H1 (cell line): ENCODE measurements at regions not wholly inside any gene's neighbourhood (a gene's known extent, or its start where the extent isn't known, plus 50 kb on each side); places are given as distances from the start of the nearest gene placed in this dataset.

Source experiments
- CTCF ChIA-PET: fragments of 300-600 bp; sonication (Branson Sonifier 250); formaldehyde crosslinking; loops from one replicate; lab custom pipeline; 2021; ENCODE audit not compliant: partially characterized antibody; lab: Charles Lee
- POLR2A ChIA-PET: fragments of 300-600 bp; sonication (Branson Sonifier 250); formaldehyde crosslinking; loops from one replicate; lab custom pipeline; 2021; ENCODE audit warnings: inconsistent platforms; ENCODE audit not compliant: partially characterized antibody; lab: Charles Lee
- DNase-seq, 2 experiments: peaks; one replicate each; pipeline versions ENCODE4 v3.0.0 to v3.0.0-alpha.2; 2010 to 2022; ENCODE audit warnings: low spot score in 2 of 2, low read depth in 1 of 2, mixed read lengths in 1 of 2
- FAIRE-seq: peaks from 2 replicates; lab custom pipeline; 2011; peaks lifted over from hg19 to GRCh38; lab: Jason Lieb, UNC
- H2AFZ ChIP-seq: 2 replicates; pipeline ENCODE4 v1.8.1; 2012; ENCODE audit warnings: low read length, inconsistent platforms
- H2AK5ac ChIP-seq: 2 replicates; pipeline ENCODE4 v1.6.1; 2013; ENCODE audit warnings: low read depth, low read length
- H2BK120ac ChIP-seq: replicated peaks from 2 replicates; pipeline ENCODE3; 2013; ENCODE audit warnings: low read depth, low read length, inconsistent platforms
- H2BK12ac ChIP-seq: 2 replicates; pipeline ENCODE4 v1.6.1; 2013; ENCODE audit warnings: low read depth, low read length
- H2BK15ac ChIP-seq: 2 replicates; pipeline ENCODE4 v1.6.1; 2013; ENCODE audit warnings: low read length
- H2BK20ac ChIP-seq: 2 replicates; pipeline ENCODE4 v1.6.1; 2013; ENCODE audit warnings: low read length
- H2BK5ac ChIP-seq: 2 replicates; pipeline ENCODE4 v1.6.1; 2013; ENCODE audit warnings: low read depth, low read length
- H3K14ac ChIP-seq: 2 replicates; pipeline ENCODE4 v1.6.1; 2013; ENCODE audit warnings: inconsistent platforms; ENCODE audit not compliant: insufficient read length
- H3K18ac ChIP-seq: 2 replicates; pipeline ENCODE4 v1.6.1; 2013; ENCODE audit warnings: low read length; ENCODE audit errors: extremely low read depth
- H3K23ac ChIP-seq: 2 replicates; pipeline ENCODE4 v1.6.1; 2013; ENCODE audit warnings: inconsistent platforms; ENCODE audit not compliant: insufficient read length
- H3K23me2 ChIP-seq: 2 replicates; pipeline ENCODE4 v1.6.1; 2013; ENCODE audit warnings: low read depth, low read length
- H3K27ac ChIP-seq: 2 replicates; pipeline ENCODE4 v1.6.1; 2011; ENCODE audit warnings: low read depth, low read length, inconsistent platforms
- H3K27me3 ChIP-seq, 4 experiments: replicated peaks in 1 of 4; 1 replicate in 1 of 4; 2 replicates in 3 of 4; pipeline versions ENCODE4 v1.6.1 to v1.8.1; 2011 to 2013; ENCODE audit warnings: low read length in 3 of 4, mild to moderate bottlenecking in 3 of 4, inconsistent platforms in 2 of 4, mixed read lengths in 2 of 4, moderate library complexity in 1 of 4; ENCODE audit not compliant: control insufficient read depth in 3 of 4, insufficient read depth in 3 of 4; ENCODE audit errors: extremely low read depth in 1 of 4
- H3K36me3 ChIP-seq, 4 experiments: 2 replicates each; pipeline versions ENCODE4 v1.6.1 to v1.8.1; 2011 to 2013; ENCODE audit warnings: mild to moderate bottlenecking in 4 of 4, low read length in 3 of 4, moderate library complexity in 2 of 4, control low read depth in 1 of 4, inconsistent platforms in 1 of 4; ENCODE audit not compliant: insufficient read depth in 4 of 4, control insufficient read depth in 2 of 4
- H3K4ac ChIP-seq: replicated peaks from 2 replicates; pipeline ENCODE3; 2013; ENCODE audit warnings: low read length, low read depth, mixed read lengths, inconsistent platforms; ENCODE audit not compliant: insufficient read length
- H3K4me1 ChIP-seq, 4 experiments: replicated peaks in 1 of 4; 1 replicate in 1 of 4; 2 replicates in 3 of 4; pipeline versions ENCODE4 v1.6.1 to v1.8.1; 2011 to 2013; ENCODE audit warnings: low read length in 3 of 4, inconsistent platforms in 2 of 4, mixed read lengths in 1 of 4; ENCODE audit not compliant: insufficient read depth in 4 of 4, control insufficient read depth in 3 of 4
- H3K4me2 ChIP-seq, 2 experiments: 2 replicates each; pipeline versions ENCODE4 v1.6.1 to v1.8.1; 2011 to 2013; ENCODE audit warnings: low read depth in 2 of 2, low read length in 2 of 2, control low read depth in 1 of 2, inconsistent platforms in 1 of 2, mild to moderate bottlenecking in 1 of 2; ENCODE audit not compliant: insufficient read depth in 1 of 2
- H3K4me3 ChIP-seq, 4 experiments: fragments of 200-600, 300-600 bp in 1 of 4; sonication (generic), shearing (Covaris generic), sonication (Bioruptor Twin) in 1 of 4; 2 replicates each; pipeline versions ENCODE4 v1.5.1 to v1.8.1; 2011 to 2016; ENCODE audit warnings: low read length in 4 of 4, low read depth in 3 of 4, control low read depth in 2 of 4, inconsistent platforms in 2 of 4, mild to moderate bottlenecking in 2 of 4, mixed read lengths in 1 of 4, moderate library complexity in 1 of 4; ENCODE audit not compliant: insufficient read depth in 2 of 4; ENCODE audit errors: extremely low read depth in 1 of 4
- H3K56ac ChIP-seq: replicated peaks from 2 replicates; pipeline ENCODE3; 2013; ENCODE audit warnings: low read depth, mild to moderate bottlenecking, mixed read lengths, low read length, inconsistent platforms; ENCODE audit not compliant: insufficient read length
- H3K79me1 ChIP-seq: 2 replicates; pipeline ENCODE4 v1.6.1; 2013; ENCODE audit warnings: low read depth, low read length, control low read depth
- H3K79me2 ChIP-seq, 2 experiments: 2 replicates each; pipeline versions ENCODE4 v1.6.1 to v1.8.1; 2012 to 2013; ENCODE audit warnings: low read length in 2 of 2, mild to moderate bottlenecking in 2 of 2, inconsistent platforms in 1 of 2; ENCODE audit not compliant: insufficient read depth in 2 of 2, control insufficient read depth in 1 of 2
- H3K9ac ChIP-seq, 4 experiments: replicated peaks in 1 of 4; 1 replicate in 1 of 4; 2 replicates in 3 of 4; pipeline versions ENCODE4 v1.6.1 to v1.8.1; 2011 to 2013; ENCODE audit warnings: low read depth in 3 of 4, low read length in 3 of 4, control low read depth in 2 of 4, mild to moderate bottlenecking in 2 of 4, moderate library complexity in 2 of 4, inconsistent platforms in 1 of 4; ENCODE audit errors: extremely low read depth in 1 of 4
- H3K9me3 ChIP-seq, 2 experiments: 2 replicates each; pipeline versions ENCODE4 v1.6.1 to v1.8.1; 2012 to 2013; ENCODE audit warnings: mild to moderate bottlenecking in 2 of 2, moderate library complexity in 2 of 2, control low read depth in 1 of 2, inconsistent platforms in 1 of 2, low read depth in 1 of 2, low read length in 1 of 2, mixed read lengths in 1 of 2; ENCODE audit not compliant: insufficient read depth in 2 of 2
- H4K20me1 ChIP-seq, 2 experiments: replicated peaks in 1 of 2; 2 replicates each; pipeline versions ENCODE3 to v1.8.1; 2011 to 2013; ENCODE audit warnings: inconsistent platforms in 2 of 2, low read length in 2 of 2, mild to moderate bottlenecking in 1 of 2; ENCODE audit not compliant: insufficient read depth in 2 of 2, control insufficient read depth in 1 of 2
- H4K5ac ChIP-seq: 2 replicates; pipeline ENCODE4 v1.6.1; 2013; ENCODE audit warnings: low read length, low read depth, mixed read lengths, inconsistent platforms; ENCODE audit not compliant: insufficient read length
- H4K8ac ChIP-seq: 2 replicates; pipeline ENCODE4 v1.8.0; 2013; ENCODE audit warnings: mild to moderate bottlenecking, moderate library complexity, low read length, inconsistent platforms; ENCODE audit not compliant: insufficient read depth; ENCODE audit errors: extremely low read depth
- H4K91ac ChIP-seq: replicated peaks from 2 replicates; pipeline ENCODE3; 2013; ENCODE audit warnings: low read length, mixed read lengths, inconsistent platforms; ENCODE audit not compliant: insufficient read length
- CBX5 ChIP-seq: fragments of 300-800, 300-1000 bp; sonication (generic); IDR thresholded peaks from 2 replicates; pipeline ENCODE4 v1.7.1; 2016; ENCODE audit warnings: antibody characterized with exemption, low read length, low read depth
- CTBP2 ChIP-seq: IDR thresholded peaks from 2 replicates; pipeline ENCODE4 v1.7.0; 2011; ENCODE audit warnings: borderline replicate concordance, mild to moderate bottlenecking, moderate library complexity, mixed read lengths, low read length; ENCODE audit not compliant: insufficient read depth, insufficient read length
- GABPA ChIP-seq: IDR thresholded peaks from 2 replicates; pipeline ENCODE4 v1.6.1; 2011; ENCODE audit warnings: mild to moderate bottlenecking, low read length, moderate library complexity, borderline replicate concordance; ENCODE audit not compliant: insufficient read depth
- GTF2F1 ChIP-seq: IDR thresholded peaks from 2 replicates; pipeline ENCODE4 v1.6.1; 2012; ENCODE audit warnings: low read depth, low read length, improper control_type of control experiment, borderline replicate concordance
- HDAC2 ChIP-seq, 2 experiments: fragments of 300-600 bp in 1 of 2; sonication (generic) in 1 of 2; IDR thresholded peaks; 2 replicates each; pipeline ENCODE4 v1.6.1; 2011 to 2012; ENCODE audit warnings: low read depth in 2 of 2, low read length in 2 of 2, mild to moderate bottlenecking in 2 of 2, moderate library complexity in 2 of 2, borderline replicate concordance in 1 of 2, inconsistent platforms in 1 of 2
- KDM5A ChIP-seq: fragments of 200-600 bp; IDR thresholded peaks from 2 replicates; pipeline ENCODE4 v1.7.1; 2012; ENCODE audit warnings: mild to moderate bottlenecking, low read length, inconsistent platforms, mixed read lengths
- MAX ChIP-seq: IDR thresholded peaks from 2 replicates; pipeline ENCODE4 v1.6.1; 2012; ENCODE audit warnings: inconsistent platforms
- POU5F1 ChIP-seq: IDR thresholded peaks from 2 replicates; pipeline ENCODE4 v1.6.1; 2011; ENCODE audit warnings: low read depth, mild to moderate bottlenecking, low read length, moderate library complexity
- RXRA ChIP-seq: IDR thresholded peaks from 2 replicates; pipeline ENCODE4 v1.6.1; 2011; ENCODE audit warnings: low read depth, mild to moderate bottlenecking, low read length, moderate library complexity; ENCODE audit not compliant: insufficient read depth
- SIRT6 ChIP-seq: IDR thresholded peaks from one replicate; pipeline ENCODE4 v1.7.1; 2012; ENCODE audit warnings: low read length, inconsistent platforms
- SIX5 ChIP-seq: IDR thresholded peaks from 2 replicates; pipeline ENCODE4 v1.6.1; 2011; ENCODE audit warnings: mild to moderate bottlenecking, low read depth, low read length
- SRF ChIP-seq: IDR thresholded peaks from 2 replicates; pipeline ENCODE4 v1.6.1; 2011; ENCODE audit warnings: mild to moderate bottlenecking, low read depth, low read length, moderate library complexity
- TAF1 ChIP-seq: IDR thresholded peaks from 2 replicates; pipeline ENCODE4 v1.6.1; 2011; ENCODE audit warnings: mild to moderate bottlenecking, low read depth, low read length
- TAF7 ChIP-seq: optimal IDR thresholded peaks from 2 replicates; pipeline ENCODE3; 2011; ENCODE audit warnings: low read depth, mild to moderate bottlenecking, inconsistent platforms, low read length, moderate library complexity, borderline replicate concordance
- ZNF274 ChIP-seq: IDR thresholded peaks from 2 replicates; pipeline ENCODE4 v1.7.0; 2012; ENCODE audit warnings: low read length, borderline replicate concordance; ENCODE audit errors: extremely low read depth
- WGBS, 2 experiments: shearing (Covaris generic) in 1 of 2; methylation state at CpG; one replicate each; pipeline versions ENCODE4 v1.1.6 to v1.1.7; 2013 to 2015; ENCODE audit warnings: low lambda C conversion rate in 2 of 2, mixed read lengths in 2 of 2, inconsistent platforms in 1 of 2, low coverage in 1 of 2, missing lambda C conversion rate in 1 of 2; ENCODE audit not compliant: insufficient replicate concordance in 2 of 2, insufficient coverage in 1 of 2, insufficient read length in 1 of 2; ENCODE audit errors: extremely low coverage in 1 of 2, missing lambda C conversion rate in 1 of 2; 5-methylcytosine and 5-hydroxymethylcytosine counted together

- POLR2A ChIA-PET, result no interaction called here
- FAIRE-seq (no peak), DNase-seq (no peak)
- H3K18ac ChIP-seq, result no peak overlapping the region
- no peak overlapping the region for H3K27ac ChIP-seq
- no peak overlapping the region for H3K56ac ChIP-seq
- H2BK5ac ChIP-seq, result no peak overlapping the region
- H3K4me1 ChIP-seq, result no peaks in the 10 kb centered on the region
- H4K5ac ChIP-seq, result no peak overlapping the region
- no peak overlapping the region for H2BK20ac ChIP-seq
- no peak overlapping the region for H3K23ac ChIP-seq
- H4K20me1 ChIP-seq, result no peaks in the 10 kb centered on the region
- H2AFZ ChIP-seq, result no peak overlapping the region
- no peak overlapping the region for H2BK15ac ChIP-seq
- CTCF ChIA-PET, result interaction anchor here (1.4 kb wide), 2 partner anchors 63 to 162 kb away, joined by 3 read pairs; no protein-coding TSS in a partner anchor
- H2BK12ac ChIP-seq, result no peak overlapping the region
- no peaks in the 10 kb centered on the region for H3K79me1 ChIP-seq
- H3K36me3 ChIP-seq, result no peaks in the 10 kb centered on the region
- H3K4me3 ChIP-seq, result no peak overlapping the region
- H3K27me3 ChIP-seq, result no peaks in the 10 kb centered on the region
- WGBS, 2 experiments, result 100% methylated on average over 1 of the region's 1 CpG; no CpG with 5 or more reads in 1 of the 2 experiments
- no peak overlapping the region for H2AK5ac ChIP-seq
- no peak overlapping the region for H3K4ac ChIP-seq
- no peak overlapping the region for H4K8ac ChIP-seq
- no peak overlapping the region for H3K9ac ChIP-seq
- no peaks in the 10 kb centered on the region for H3K79me2 ChIP-seq
- H3K9me3 ChIP-seq, result 0 out of 4 replicates have a peak, but pooled peaks cover 0 to 2% of the 10 kb centered on the region in 2 experiments
- H3K4me2 ChIP-seq, result no peak overlapping the region
- H4K91ac ChIP-seq, result no peak overlapping the region
- H3K23me2 ChIP-seq, result no peaks in the 10 kb centered on the region
- no peak overlapping the region for H2BK120ac ChIP-seq
- H3K14ac ChIP-seq, result no peak overlapping the region
- TF ChIP-seq TAF1 (no peak), KDM5A (no peak), GTF2F1 (no peak), MAX (no peak), CTBP2 (no peak), TAF7 (no peak), SIX5 (no peak), HDAC2 (IDR thresholded peaks at IDR 0.05; ENCODE audit: borderline replicate concordance in 1 of 2, low read depth in 2 of 2, low read length in 2 of 2) (no peak), RXRA (no peak), POU5F1 (no peak), ZNF274 (no peak), SRF (no peak), CBX5 (no peak), SIRT6 (no peak), GABPA (no peak)
Observed at GRCh38 chr3:55244247-55244646, 242.9 kb downstream of the WNT5A start.
